ENCODE measurements at regions not wholly inside any gene's neighbourhood (a gene's known extent, or its start where the extent isn't known, plus 50 kb on each side); places are given as distances from the start of the nearest gene placed in this dataset.

DNA sequence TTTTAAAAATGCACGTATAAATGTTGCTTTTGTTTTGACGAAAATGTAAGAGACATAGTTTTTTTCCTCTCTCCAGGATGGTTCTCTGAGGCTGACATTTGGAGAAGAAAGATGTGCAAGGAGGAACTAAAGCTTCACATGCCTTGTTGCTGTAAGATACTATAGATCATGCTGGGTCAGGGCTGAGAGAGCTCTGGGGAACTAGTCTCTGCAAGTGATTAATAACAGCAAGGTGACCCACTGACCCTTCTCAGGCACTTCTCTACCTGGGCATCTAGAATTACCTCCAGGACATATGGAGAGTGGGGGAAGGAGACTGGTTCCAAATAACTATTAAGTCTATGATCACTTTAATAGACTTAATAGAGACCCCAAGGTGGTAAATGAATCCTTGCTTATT lies 246.0 kb downstream of the KBTBD8 start:
- Mint-ChIP-seq H3K4me1 (no peaks in the 10 kb centered on the region), H3K36me3 (no peaks in the 10 kb centered on the region), H3K4me3 (no peak overlapping the region), H3K27me3 (ENCODE audit: low read depth in 3 of 3) (peaks cover 0 to 3% (median 0%) of the 10 kb centered on the region in 3 donors), H3K27ac (no peak overlapping the region), H3K9me3 (peaks cover 0 to 6% (median 0%) of the 10 kb centered on the region in 7 donors)
- DNase-seq: no peak
- no peaks in the 10 kb centered on the region for H4K20me1 ChIP-seq (ENCODE audit: insufficient read depth, low read length)
- no peaks in the 10 kb centered on the region for H3K79me2 ChIP-seq (ENCODE audit: insufficient read depth, low read length)
- H3K9me3 ChIP-seq (replicated peaks in 1 of 2; ENCODE audit: control insufficient read depth in 1 of 2, insufficient read depth in 1 of 2, low read length in 2 of 2): no peaks in the 10 kb centered on the region
- H3K4me2 ChIP-seq (replicated peaks; ENCODE audit: extremely low read depth, low read length, poor library complexity, severe bottlenecking): no peak overlapping the region
- H3K27ac ChIP-seq (ENCODE audit: low read depth in 1 of 2, low read length in 2 of 2): no peak overlapping the region
- no CpG with 5 or more reads among the region's 2 CpGs for WGBS (ENCODE audit: insufficient coverage)
- H3K9ac ChIP-seq (ENCODE audit: insufficient read depth, low read length, poor library complexity, severe bottlenecking): no peak overlapping the region
- H3K4me3 ChIP-seq (replicated peaks in 1 of 3; ENCODE audit: low read depth in 2 of 3, low read length in 3 of 3): no peak overlapping the region
- H3K4me1 ChIP-seq (ENCODE audit: control insufficient read depth in 1 of 2, insufficient read depth in 2 of 2, low read length in 2 of 2): no peaks in the 10 kb centered on the region
- TF ChIP-seq, protein P1, sequence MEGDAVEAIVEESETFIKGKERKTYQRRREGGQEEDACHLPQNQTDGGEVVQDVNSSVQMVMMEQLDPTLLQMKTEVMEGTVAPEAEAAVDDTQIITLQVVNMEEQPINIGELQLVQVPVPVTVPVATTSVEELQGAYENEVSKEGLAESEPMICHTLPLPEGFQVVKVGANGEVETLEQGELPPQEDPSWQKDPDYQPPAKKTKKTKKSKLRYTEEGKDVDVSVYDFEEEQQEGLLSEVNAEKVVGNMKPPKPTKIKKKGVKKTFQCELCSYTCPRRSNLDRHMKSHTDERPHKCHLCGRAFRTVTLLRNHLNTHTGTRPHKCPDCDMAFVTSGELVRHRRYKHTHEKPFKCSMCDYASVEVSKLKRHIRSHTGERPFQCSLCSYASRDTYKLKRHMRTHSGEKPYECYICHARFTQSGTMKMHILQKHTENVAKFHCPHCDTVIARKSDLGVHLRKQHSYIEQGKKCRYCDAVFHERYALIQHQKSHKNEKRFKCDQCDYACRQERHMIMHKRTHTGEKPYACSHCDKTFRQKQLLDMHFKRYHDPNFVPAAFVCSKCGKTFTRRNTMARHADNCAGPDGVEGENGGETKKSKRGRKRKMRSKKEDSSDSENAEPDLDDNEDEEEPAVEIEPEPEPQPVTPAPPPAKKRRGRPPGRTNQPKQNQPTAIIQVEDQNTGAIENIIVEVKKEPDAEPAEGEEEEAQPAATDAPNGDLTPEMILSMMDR (IDR thresholded peaks at IDR 0.05): no peak
- no peak overlapping the region for H2AFZ ChIP-seq (ENCODE audit: insufficient read depth, low read depth, low read length, poor library complexity, severe bottlenecking)
- H3K36me3 ChIP-seq (replicated peaks in 1 of 2; ENCODE audit: control insufficient read depth in 1 of 2, insufficient read depth in 2 of 2, low read length in 2 of 2): no peaks in the 10 kb centered on the region
- peaks cover 0 to 2% of the 10 kb centered on the region in 2 donors for H3K27me3 ChIP-seq (ENCODE audit: control insufficient read depth in 2 of 2, insufficient read depth in 2 of 2, low read length in 2 of 2)
- intact Hi-C loops (cut with micrococcal nuclease): no loop called here

GRCh38 chr3:67245545-67245944 lies 247.4 kb downstream of the KBTBD8 start:
- WGBS (ENCODE audit: insufficient coverage): 95% methylated on average over 3 of the region's 3 CpGs
- H3K36me3 ChIP-seq (replicated peaks in 1 of 2; ENCODE audit: control insufficient read depth in 1 of 2, insufficient read depth in 2 of 2, low read length in 2 of 2): no peaks in the 10 kb centered on the region
- H3K4me3 ChIP-seq (replicated peaks in 1 of 3; ENCODE audit: low read depth in 2 of 3, low read length in 3 of 3): no peak overlapping the region
- peaks cover 0 to 5% of the 10 kb centered on the region in 2 donors for H3K9me3 ChIP-seq (replicated peaks in 1 of 2; ENCODE audit: control insufficient read depth in 1 of 2, insufficient read depth in 1 of 2, low read length in 2 of 2)
- Mint-ChIP-seq H3K4me3 (no peak overlapping the region), H3K27me3 (ENCODE audit: low read depth in 3 of 3) (peaks cover 0 to 1% (median 0%) of the 10 kb centered on the region in 3 donors), H3K4me1 (no peaks in the 10 kb centered on the region), H3K36me3 (no peaks in the 10 kb centered on the region), H3K9me3 (peaks cover 0 to 6% (median 3%) of the 10 kb centered on the region in 7 donors), H3K27ac (no peak overlapping the region)
- H4K20me1 ChIP-seq (ENCODE audit: insufficient read depth, low read length): no peaks in the 10 kb centered on the region
- H2AFZ ChIP-seq (ENCODE audit: insufficient read depth, low read depth, low read length, poor library complexity, severe bottlenecking): no peak overlapping the region
- intact Hi-C loops (cut with micrococcal nuclease): no loop called here
- no peaks in the 10 kb centered on the region for H3K4me1 ChIP-seq (ENCODE audit: control insufficient read depth in 1 of 2, insufficient read depth in 2 of 2, low read length in 2 of 2)
- H3K9ac ChIP-seq (ENCODE audit: insufficient read depth, low read length, poor library complexity, severe bottlenecking): no peak overlapping the region
- H3K4me2 ChIP-seq (replicated peaks; ENCODE audit: extremely low read depth, low read length, poor library complexity, severe bottlenecking): no peak overlapping the region
- DNase-seq: no peak
- no peak overlapping the region for H3K27ac ChIP-seq (ENCODE audit: low read depth in 1 of 2, low read length in 2 of 2)
- TF ChIP-seq, protein P1 (IDR thresholded peaks at IDR 0.05): no peak
- no peaks in the 10 kb centered on the region for H3K79me2 ChIP-seq (ENCODE audit: insufficient read depth, low read length)
- peaks cover 0 to 2% of the 10 kb centered on the region in 2 donors for H3K27me3 ChIP-seq (ENCODE audit: control insufficient read depth in 2 of 2, insufficient read depth in 2 of 2, low read length in 2 of 2)

Measured in CD14-positive monocyte (primary cell).